ENCODE measurements at regions not wholly inside any gene's neighbourhood (a gene's known extent, or its start where the extent isn't known, plus 50 kb on each side); places are given as distances from the start of the nearest gene placed in this dataset.
"Not testable (repeated sequence)": the region's sequence is repeated elsewhere in the genome, so short reads cannot be mapped to it uniquely, and the experiment has no call there.

DNA sequence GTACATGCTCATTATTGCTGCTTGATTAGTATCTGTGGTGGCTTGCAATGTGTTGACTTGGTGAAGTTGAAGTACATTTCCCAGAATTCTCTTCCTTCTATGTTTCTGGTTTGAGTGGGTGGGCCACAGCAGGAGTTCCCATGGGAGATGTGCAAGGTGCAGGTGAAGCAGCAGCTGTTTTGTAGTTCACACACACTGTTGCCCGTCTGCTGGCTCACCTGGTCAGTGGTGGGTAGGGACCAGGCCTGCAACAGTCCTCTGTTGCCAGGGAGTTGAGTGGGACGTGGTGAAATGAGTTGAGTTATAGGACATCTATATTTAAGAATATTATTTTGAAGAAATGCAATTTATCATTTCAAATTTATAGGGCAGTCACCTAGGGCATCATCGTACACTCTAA, 417.4 kb downstream of the TMEM135 start:
- DNase-seq = no peak

GRCh38 chr11:87454241-87454640, 416.5 kb downstream of the TMEM135 start:
- DNase-seq = no peak

- no peak for DNase-seq
Measured at GRCh38 chr11:87453531-87454089, 415.9 kb downstream of the TMEM135 start.

GRCh38 chr11:87452025-87452424, 414.3 kb downstream of the TMEM135 start:
- not testable (repeated sequence) for DNase-seq

DNA sequence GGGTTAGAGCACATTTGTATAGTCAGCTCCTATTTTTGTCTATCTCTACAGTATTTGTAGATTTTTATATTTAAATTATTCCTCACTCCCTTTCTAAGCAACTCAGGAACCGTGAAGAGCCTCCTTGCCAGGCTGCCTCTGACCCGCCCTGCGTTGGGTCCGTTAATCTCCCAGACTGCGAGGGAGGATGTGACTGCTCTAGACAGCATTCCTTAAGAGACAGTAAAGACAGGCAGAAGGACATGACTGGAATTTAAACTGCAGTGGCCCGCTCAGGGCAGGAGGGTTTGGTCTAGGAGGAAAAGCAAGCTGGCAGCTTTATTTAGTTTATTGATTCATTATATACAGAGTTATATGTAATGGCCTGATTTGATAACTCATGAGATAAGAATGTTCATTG, 413.7 kb downstream of the TMEM135 start:
- no peak for DNase-seq

DNA sequence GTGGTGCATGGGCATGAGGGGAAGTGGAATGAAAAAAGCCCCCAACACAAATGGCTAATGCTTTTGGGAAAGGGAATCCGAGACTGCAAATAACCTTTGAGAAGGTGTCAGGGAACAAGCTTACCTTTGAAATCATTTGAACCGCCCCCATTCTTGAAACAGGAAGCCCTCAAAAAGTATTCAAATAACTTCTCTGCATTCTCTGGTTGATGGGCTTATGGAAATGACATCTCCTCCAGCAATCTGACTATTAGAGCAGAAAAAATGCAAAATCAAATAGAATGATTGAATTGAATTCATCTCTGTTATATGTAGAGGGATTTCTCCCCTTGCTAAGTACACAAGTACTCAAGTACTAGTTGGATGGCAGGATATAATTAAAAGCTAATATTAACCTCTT, 409.9 kb downstream of the TMEM135 start:
- no peak for DNase-seq

DNA sequence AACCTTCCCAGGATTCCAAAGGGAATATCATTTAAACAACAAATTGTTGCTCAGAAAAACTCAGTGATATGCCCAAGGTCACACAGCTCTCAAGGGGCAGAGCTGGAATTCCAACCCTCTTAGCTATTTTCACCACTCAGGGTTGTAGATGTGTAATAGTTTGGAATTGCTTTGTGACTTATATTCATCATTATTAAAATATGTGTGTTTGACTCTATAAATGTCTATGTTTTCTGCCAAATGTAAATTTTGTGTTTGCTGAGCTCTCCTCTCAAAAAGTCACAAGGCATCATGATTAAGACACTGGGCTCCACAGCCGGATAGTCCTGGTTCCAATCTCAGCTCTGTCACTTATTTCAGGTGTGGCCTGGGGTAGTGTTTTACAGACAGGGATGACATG, 407.3 kb downstream of the TMEM135 start:
- no peak for DNase-seq

DNA sequence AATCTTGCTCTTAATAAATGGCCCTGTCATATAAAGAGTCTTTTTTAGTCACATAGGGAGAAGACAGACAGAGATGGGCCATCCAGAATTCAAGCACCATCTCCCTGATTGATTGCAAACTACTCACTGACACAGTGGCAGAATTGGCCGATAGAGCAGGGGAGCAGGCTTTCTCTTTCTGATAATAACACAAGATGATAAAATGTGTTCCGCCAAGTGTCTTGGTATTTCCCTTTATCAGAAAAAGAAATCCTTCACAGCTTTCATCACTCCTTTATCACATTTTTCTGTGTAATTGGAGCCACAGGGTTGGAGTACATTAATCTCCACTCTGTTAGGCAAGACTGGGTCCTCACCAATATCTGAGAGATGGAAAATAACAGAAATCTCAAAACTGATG, 406.0 kb downstream of the TMEM135 start:
- DNase-seq = no peak

- no peak for DNase-seq
Measured at GRCh38 chr11:87440076-87440770, 402.5 kb downstream of the TMEM135 start.

GRCh38 chr11:87438416-87438815, 400.7 kb downstream of the TMEM135 start:
- DNase-seq = no peak

GRCh38 chr11:87437844-87438223, 400.1 kb downstream of the TMEM135 start:
- no peak for DNase-seq

DNA sequence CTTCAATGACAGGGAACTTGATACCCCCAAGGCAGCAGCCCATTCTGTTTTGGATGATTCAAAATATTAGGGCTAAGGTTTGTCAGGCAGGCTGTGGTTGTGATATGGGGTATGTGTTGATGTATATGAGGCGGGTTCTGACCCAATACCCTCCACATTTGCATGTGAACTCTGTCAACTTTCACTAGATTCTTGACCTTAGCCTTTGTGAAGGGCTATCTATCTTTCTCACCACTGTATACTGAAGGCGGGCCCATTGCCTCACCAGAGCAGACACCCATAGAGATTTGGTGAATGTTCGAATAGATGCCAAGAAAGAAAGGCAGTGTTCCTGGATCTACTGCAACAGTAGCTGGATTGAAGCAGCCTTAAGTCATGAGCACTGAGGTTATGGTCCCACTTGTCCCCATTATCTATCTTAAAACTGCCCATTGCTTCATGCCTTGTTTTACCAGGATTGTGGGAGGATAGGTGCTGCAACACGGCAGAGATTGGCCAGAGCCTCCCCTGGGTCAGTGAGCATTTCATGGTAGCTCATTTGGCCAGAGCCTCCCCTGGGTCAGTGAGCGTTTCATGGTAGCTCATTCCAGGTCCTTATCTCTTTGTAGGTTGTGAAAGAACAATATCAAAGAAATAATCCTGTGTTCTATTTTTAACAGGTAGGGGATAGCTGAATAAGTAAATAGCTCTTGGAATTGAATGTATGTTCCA, 399.6 kb downstream of the TMEM135 start:
- DNase-seq = no peak

- no peak for DNase-seq
Measured at GRCh38 chr11:87432022-87432421, 394.3 kb downstream of the TMEM135 start.

DNA sequence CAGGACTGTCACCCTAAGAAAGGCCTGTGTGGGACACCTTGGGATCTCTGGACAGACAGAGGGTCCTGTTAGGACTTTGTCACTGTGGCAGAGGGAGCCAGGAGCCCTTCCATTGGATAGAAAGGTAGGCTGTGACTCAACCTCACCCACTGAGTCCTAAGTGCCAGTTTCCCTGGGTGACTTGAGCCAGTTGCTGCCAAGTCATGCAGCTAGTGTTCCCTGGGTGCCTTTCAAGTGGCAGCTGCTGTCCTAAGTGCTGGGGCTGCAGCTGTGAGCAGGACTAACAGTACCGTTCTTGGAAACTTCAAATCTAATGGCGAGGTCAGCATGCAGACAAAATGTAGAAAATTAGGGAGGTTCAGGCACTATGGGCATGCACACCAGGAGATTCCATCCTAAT, 393.7 kb downstream of the TMEM135 start:
- no peak for DNase-seq

DNA sequence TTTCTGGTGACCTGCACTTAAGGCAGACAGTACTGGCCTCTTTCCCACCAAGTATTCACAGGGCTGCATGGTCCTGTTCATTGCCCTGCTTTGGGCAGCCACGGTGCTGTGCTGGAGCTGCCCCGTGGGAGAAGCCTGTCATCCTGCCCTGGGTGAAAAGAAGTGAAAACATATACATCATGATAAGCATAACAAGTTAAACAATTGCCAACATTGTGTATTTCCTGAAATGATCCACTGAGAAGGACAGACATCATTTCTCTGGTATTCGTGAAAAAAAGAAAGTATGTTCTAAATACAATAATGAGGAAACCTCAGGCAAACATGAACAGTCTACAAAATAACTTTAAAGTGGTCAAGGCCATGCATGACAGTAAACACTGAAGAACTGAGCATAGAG, 393.1 kb downstream of the TMEM135 start:
- no peak for DNase-seq

- DNase-seq = no peak
Measured at GRCh38 chr11:87429996-87430395, 392.3 kb downstream of the TMEM135 start.

GRCh38 chr11:87428266-87428665, 390.5 kb downstream of the TMEM135 start:
- no peak for DNase-seq

GRCh38 chr11:87425943-87426342, 388.2 kb downstream of the TMEM135 start:
- DNase-seq = no peak

DNA sequence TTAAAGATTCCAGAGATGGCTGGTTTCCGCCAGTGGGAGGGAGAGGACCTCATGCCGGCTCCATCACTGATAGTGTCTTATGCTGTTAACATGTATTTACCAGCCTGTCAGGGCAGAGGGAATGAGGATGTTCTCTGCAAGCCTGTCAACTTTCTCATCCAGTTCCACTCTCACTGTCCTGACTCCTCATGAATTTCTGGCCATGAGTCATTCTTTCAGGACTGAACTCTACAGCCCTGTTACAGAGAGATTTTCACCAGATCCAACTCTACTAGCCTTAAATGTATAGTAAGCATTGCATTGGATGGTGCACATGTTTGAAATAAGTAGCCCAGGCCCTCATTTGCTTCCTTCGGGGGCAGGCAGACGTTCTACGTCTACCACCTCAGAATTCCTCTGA, 387.7 kb downstream of the TMEM135 start:
- DNase-seq = no peak

DNA sequence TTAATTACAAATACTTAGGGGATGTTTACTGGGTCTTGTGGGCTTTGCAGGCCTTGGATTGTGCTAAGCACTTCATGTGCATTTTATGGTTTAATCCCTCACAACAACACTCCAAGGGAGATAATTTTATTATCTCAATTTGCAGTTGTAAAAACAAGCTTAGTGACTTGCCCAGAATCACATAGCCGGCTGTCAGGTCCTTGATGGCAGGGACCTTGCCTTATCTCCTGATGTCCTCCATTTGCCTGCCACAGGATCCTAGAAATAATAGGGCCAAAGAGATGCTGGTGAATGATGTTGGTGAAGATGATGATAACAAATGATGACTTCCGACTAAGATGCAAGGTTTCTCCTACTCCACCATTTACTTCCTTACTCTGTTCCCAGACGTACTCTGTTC, 385.4 kb downstream of the TMEM135 start:
- DNase-seq = no peak

DNA sequence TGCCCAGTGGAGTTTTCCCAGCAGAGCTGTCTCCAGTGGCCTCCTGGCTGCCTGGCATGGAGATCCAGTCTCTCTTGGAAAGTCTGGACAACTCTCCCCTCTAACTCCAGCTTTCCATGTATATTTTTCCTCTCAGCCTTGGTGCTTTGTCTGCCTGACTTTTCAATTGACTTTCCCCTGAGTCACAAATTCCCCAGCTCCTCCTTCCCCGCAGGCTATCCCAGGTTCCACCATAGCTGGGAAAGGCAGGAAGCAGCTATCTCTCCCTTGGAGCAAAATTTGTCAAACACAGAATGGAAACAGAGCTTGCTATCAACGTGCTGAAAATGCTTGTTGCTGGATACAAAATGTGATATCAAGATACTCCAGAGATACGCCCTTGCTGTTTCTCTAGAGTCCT, 384.8 kb downstream of the TMEM135 start:
- DNase-seq = no peak

GRCh38 chr11:87421422-87421821, 383.7 kb downstream of the TMEM135 start:
- DNase-seq = peak; percentile 26

DNA sequence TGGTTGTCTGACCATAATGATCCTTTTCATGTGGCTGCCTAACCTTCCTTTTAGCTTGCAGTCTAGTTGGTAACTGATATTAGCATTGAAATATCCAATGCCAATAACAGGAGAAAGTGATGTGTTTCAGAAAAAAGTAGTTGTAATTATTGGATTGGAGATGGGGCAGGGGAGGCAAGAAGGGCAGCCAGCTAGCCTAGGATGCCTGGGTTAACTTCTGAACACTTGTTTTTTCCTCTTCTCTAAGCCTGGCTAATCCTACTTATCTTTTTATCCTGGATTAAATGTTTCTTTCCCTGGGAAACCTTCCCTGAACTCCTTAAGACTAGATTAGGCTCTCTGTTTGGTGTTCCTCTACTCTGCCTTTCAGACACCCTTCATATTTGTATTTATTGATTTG, 380.2 kb downstream of the TMEM135 start:
- no peak for DNase-seq

DNA sequence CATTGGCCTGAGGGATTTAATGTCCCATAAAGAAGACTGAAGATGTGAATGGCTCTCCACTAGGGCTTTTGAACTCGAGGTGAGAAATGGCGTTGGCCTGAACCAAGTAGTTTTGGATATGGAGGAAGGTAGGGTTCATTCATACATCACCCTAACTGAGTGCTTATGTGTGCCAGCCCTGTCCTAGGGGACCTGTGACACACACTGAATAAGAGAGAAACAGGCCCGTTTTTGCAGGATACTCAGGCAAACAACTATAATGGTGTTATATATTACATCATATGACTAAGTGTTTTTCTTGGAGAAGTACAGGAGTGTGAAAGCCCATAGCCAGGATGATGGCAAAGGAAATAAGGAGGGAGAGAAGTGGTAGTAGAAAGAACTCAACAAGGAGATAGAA, 368.1 kb downstream of the TMEM135 start:
- DNase-seq = no peak

DNA sequence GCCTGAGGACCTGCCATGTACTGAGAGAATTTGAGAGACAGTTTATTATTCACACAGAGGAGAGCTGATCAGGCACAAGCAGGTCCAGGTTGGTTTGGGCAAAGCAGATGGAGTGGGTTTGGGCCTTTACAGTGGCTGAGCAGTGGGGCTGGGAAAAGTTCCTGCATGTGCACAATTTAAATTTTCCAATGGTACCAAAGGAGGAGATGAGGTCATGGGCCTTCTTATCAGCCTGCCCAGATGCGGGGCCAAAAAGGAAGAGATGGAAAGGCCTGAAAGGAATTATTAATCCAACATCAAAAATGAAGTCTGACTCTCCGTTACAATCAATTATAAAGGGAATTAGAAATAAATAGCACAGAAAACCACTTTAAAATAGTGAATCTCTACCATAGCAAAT, 367.6 kb downstream of the TMEM135 start:
- no peak for DNase-seq
